H9 (cell line): ENCODE measurements at regions not wholly inside any gene's neighbourhood (a gene's known extent, or its start where the extent isn't known, plus 50 kb on each side); places are given as distances from the start of the nearest gene placed in this dataset.

Experiments
- DNase-seq: peaks from one replicate; pipeline ENCODE4 v3.0.0-alpha.2; 2017
- H2AFZ ChIP-seq: one replicate; pipeline ENCODE4 v1.6.1; 2013; ENCODE audit warnings: mild to moderate bottlenecking, low read length, control low read depth, moderate library complexity
- H2AK5ac ChIP-seq: 2 replicates; pipeline ENCODE4 v1.6.1; 2013; ENCODE audit warnings: low read length, control low read depth, mixed read lengths; ENCODE audit not compliant: insufficient read length
- H2BK120ac ChIP-seq: one replicate; pipeline ENCODE4 v1.6.1; 2013; ENCODE audit warnings: low read depth, mild to moderate bottlenecking, low read length, control low read depth, inconsistent platforms; ENCODE audit not compliant: poor library complexity, severe bottlenecking
- H2BK12ac ChIP-seq: 2 replicates; pipeline ENCODE4 v1.6.1; 2013; ENCODE audit warnings: low read length, control low read depth, mixed read lengths, low read depth; ENCODE audit not compliant: insufficient read length
- H2BK15ac ChIP-seq: 2 replicates; pipeline ENCODE4 v1.6.1; 2013; ENCODE audit warnings: low read depth, low read length, control low read depth
- H2BK20ac ChIP-seq: one replicate; pipeline ENCODE4 v1.6.1; 2013; ENCODE audit warnings: low read depth, mild to moderate bottlenecking, low read length, control low read depth, inconsistent platforms; ENCODE audit not compliant: poor library complexity, severe bottlenecking
- H2BK5ac ChIP-seq: 2 replicates; pipeline ENCODE4 v1.6.1; 2013; ENCODE audit warnings: low read length, control low read depth, mixed read lengths; ENCODE audit not compliant: insufficient read length
- H3K14ac ChIP-seq: 2 replicates; pipeline ENCODE4 v1.6.1; 2013; ENCODE audit warnings: low read length, control low read depth; ENCODE audit not compliant: insufficient read depth
- H3K18ac ChIP-seq: 2 replicates; pipeline ENCODE4 v1.6.1; 2013; ENCODE audit warnings: low read depth, mild to moderate bottlenecking, mixed read lengths, low read length, control low read depth; ENCODE audit not compliant: insufficient read length
- H3K23ac ChIP-seq: 2 replicates; pipeline ENCODE4 v1.6.1; 2013; ENCODE audit warnings: low read length, control low read depth, mixed read lengths, low read depth; ENCODE audit not compliant: insufficient read length
- H3K23me2 ChIP-seq: 2 replicates; pipeline ENCODE4 v1.6.1; 2013; ENCODE audit warnings: low read depth, mild to moderate bottlenecking, mixed read lengths, low read length, control low read depth; ENCODE audit not compliant: insufficient read length, poor library complexity, severe bottlenecking
- H3K27ac ChIP-seq: 2 replicates; pipeline ENCODE4 v1.5.1; 2013; ENCODE audit warnings: low read length, control low read depth, mixed read lengths, low read depth; ENCODE audit not compliant: insufficient read length
- H3K27me3 ChIP-seq: 2 replicates; pipeline ENCODE4 v1.6.1; 2013; ENCODE audit warnings: low read length, control low read depth, inconsistent platforms; ENCODE audit not compliant: insufficient read depth
- H3K4ac ChIP-seq: 2 replicates; pipeline ENCODE4 v1.6.1; 2013; ENCODE audit warnings: low read depth, mild to moderate bottlenecking, control low read depth, inconsistent platforms, low read length, moderate library complexity
- H3K4me1 ChIP-seq: 2 replicates; pipeline ENCODE4 v1.6.1; 2013; ENCODE audit warnings: low read length, control low read depth, inconsistent platforms; ENCODE audit not compliant: insufficient read depth
- H3K4me2 ChIP-seq: 2 replicates; pipeline ENCODE4 v1.6.1; 2013; ENCODE audit warnings: low read length, control low read depth, mixed read lengths; ENCODE audit not compliant: insufficient read length, insufficient read depth
- H3K56ac ChIP-seq: 2 replicates; pipeline ENCODE4 v1.6.1; 2013; ENCODE audit warnings: low read depth, mild to moderate bottlenecking, mixed read lengths, low read length, control low read depth; ENCODE audit not compliant: insufficient read length
- H3K79me1 ChIP-seq: 2 replicates; pipeline ENCODE4 v1.6.1; 2013; ENCODE audit warnings: low read depth, mild to moderate bottlenecking, moderate library complexity, low read length, control low read depth, inconsistent platforms; ENCODE audit not compliant: insufficient read depth, poor library complexity, severe bottlenecking
- H3K79me2 ChIP-seq: 2 replicates; pipeline ENCODE4 v1.6.1; 2013; ENCODE audit warnings: low read length, control low read depth, inconsistent platforms; ENCODE audit not compliant: insufficient read depth
- H3K9ac ChIP-seq: 2 replicates; pipeline ENCODE4 v1.6.1; 2013; ENCODE audit warnings: low read length, control low read depth, mixed read lengths; ENCODE audit not compliant: insufficient read length; ENCODE audit errors: extremely low read depth
- H3K9me3 ChIP-seq: one replicate; pipeline ENCODE4 v1.6.1; 2013; ENCODE audit warnings: low read depth, low read length, inconsistent platforms; ENCODE audit not compliant: control insufficient read depth
- H3T11ph ChIP-seq: one replicate; pipeline ENCODE4 v1.6.1; 2013; ENCODE audit warnings: mild to moderate bottlenecking, low read length, control low read depth, inconsistent platforms
- H4K20me1 ChIP-seq: one replicate; pipeline ENCODE4 v1.6.1; 2013; ENCODE audit not compliant: control insufficient read depth, insufficient read length, insufficient read depth
- H4K5ac ChIP-seq: 2 replicates; pipeline ENCODE4 v1.6.1; 2013; ENCODE audit warnings: low read depth, mild to moderate bottlenecking, mixed read lengths, low read length, control low read depth; ENCODE audit not compliant: insufficient read length
- H4K8ac ChIP-seq: replicated peaks from 2 replicates; pipeline ENCODE4 v1.6.1; 2013; ENCODE audit warnings: low read length, control low read depth, mixed read lengths, low read depth; ENCODE audit not compliant: insufficient read length
- H4K91ac ChIP-seq: 2 replicates; pipeline ENCODE4 v1.6.1; 2013; ENCODE audit warnings: low read depth, mild to moderate bottlenecking, moderate library complexity, mixed read lengths, low read length, control low read depth; ENCODE audit not compliant: insufficient read length
- H3K27ac Mint-ChIP-seq, 3 experiments: 2 replicates in 2 of 3; 3 replicates in 1 of 3; pipeline ENCODE4 v1.8.0; 2020 to 2021; ENCODE audit warnings: mixed read lengths in 3 of 3, mild to moderate bottlenecking in 1 of 3, moderate library complexity in 1 of 3
- H3K27me3 Mint-ChIP-seq: 2 replicates; pipeline ENCODE4 v1.8.0; 2021; ENCODE audit warnings: low read depth, mild to moderate bottlenecking, moderate library complexity, mixed read lengths
- H3K36me3 Mint-ChIP-seq, 3 experiments: 2 replicates in 2 of 3; 3 replicates in 1 of 3; pipeline ENCODE4 v1.8.0; 2020 to 2021; ENCODE audit warnings: low read depth in 3 of 3, mixed read lengths in 3 of 3; ENCODE audit not compliant: insufficient read depth in 1 of 3
- H3K4me1 Mint-ChIP-seq, 2 experiments: 2 replicates each; pipeline ENCODE4 v1.8.0; 2020; ENCODE audit warnings: mixed read lengths in 2 of 2
- H3K4me3 Mint-ChIP-seq, 2 experiments: 2 replicates in 1 of 2; 3 replicates in 1 of 2; pipeline ENCODE4 v1.8.0; 2020 to 2021; ENCODE audit warnings: mild to moderate bottlenecking in 2 of 2, mixed read lengths in 2 of 2, moderate library complexity in 1 of 2
- H3K9me3 Mint-ChIP-seq, 2 experiments: 2 replicates in 1 of 2; 3 replicates in 1 of 2; pipeline ENCODE4 v1.8.0; 2020; ENCODE audit warnings: mild to moderate bottlenecking in 2 of 2, mixed read lengths in 2 of 2, moderate library complexity in 1 of 2
- CTCF ChIP-seq: fragments of 200-600 bp; sonication (generic); conservative IDR thresholded peaks from 3 replicates; pipeline ENCODE4 v1.8.0; 2021; ENCODE audit warnings: antibody characterized with exemption, mild to moderate bottlenecking
- WGBS: extraction: QIAGEN DNeasy Blood & Tissue Kit; methylation state at CpG from one replicate; pipeline ENCODE4 v1.1.7; 2013; ENCODE audit warnings: missing lambda C conversion rate, low lambda C conversion rate, mixed read lengths; ENCODE audit not compliant: insufficient read length; ENCODE audit errors: extremely low coverage; 5-methylcytosine and 5-hydroxymethylcytosine counted together

GRCh38 chr5:155481182-155481581 lies 467.6 kb downstream of the KIF4B start:
- no peak overlapping the region for H3K4ac ChIP-seq
- no peak overlapping the region for H3K56ac ChIP-seq
- no peak overlapping the region for H3K18ac ChIP-seq
- H3K27me3 ChIP-seq, result no peaks in the 10 kb centered on the region
- H2BK15ac ChIP-seq, result no peak overlapping the region
- no peak overlapping the region for H3K27ac ChIP-seq
- H2BK120ac ChIP-seq, result no peak overlapping the region
- Mint-ChIP-seq H3K27ac (no peak overlapping the region), H3K36me3 (no peaks in the 10 kb centered on the region), H3K4me1 (peaks cover 4 to 7% of the 10 kb centered on the region in 2 experiments), H3K27me3 (no peaks in the 10 kb centered on the region), H3K4me3 (no peak overlapping the region), H3K9me3 (no peaks in the 10 kb centered on the region)
- no peaks in the 10 kb centered on the region for H3K9me3 ChIP-seq
- no peak overlapping the region for H2BK12ac ChIP-seq
- H2BK5ac ChIP-seq, result no peak overlapping the region
- no peaks in the 10 kb centered on the region for H3K23me2 ChIP-seq
- no peak overlapping the region for H4K8ac ChIP-seq
- no peak overlapping the region for H2AK5ac ChIP-seq
- no peak overlapping the region for H3K4me2 ChIP-seq
- no peak overlapping the region for H3T11ph ChIP-seq
- H3K79me1 ChIP-seq, result no peaks in the 10 kb centered on the region
- H2AFZ ChIP-seq, result no peak overlapping the region
- no peaks in the 10 kb centered on the region for H3K79me2 ChIP-seq
- TF ChIP-seq CTCF, result no peak
- H3K4me1 ChIP-seq, result no peaks in the 10 kb centered on the region
- no peak overlapping the region for H3K9ac ChIP-seq
- H4K20me1 ChIP-seq, result no peaks in the 10 kb centered on the region
- no peak overlapping the region for H3K14ac ChIP-seq
- H2BK20ac ChIP-seq, result no peak overlapping the region
- WGBS, result no CpG with 5 or more reads among the region's 1 CpG
- no peak for DNase-seq
- H4K5ac ChIP-seq, result no peak overlapping the region
- no peak overlapping the region for H4K91ac ChIP-seq
- H3K23ac ChIP-seq, result no peak overlapping the region
